Astrocyte (in vitro differentiated cells and primary cell): ENCODE measurements at regions not wholly inside any gene's neighbourhood (a gene's known extent, or its start where the extent isn't known, plus 50 kb on each side); places are given as distances from the start of the nearest gene placed in this dataset.

ENCODE experiments used
- DNase-seq: peaks from one replicate; pipeline ENCODE4 v3.0.0-alpha.2; 2010; ENCODE audit warnings: low read depth
- FAIRE-seq: peaks from 2 replicates; lab custom pipeline; 2011; peaks lifted over from hg19 to GRCh38; lab: Jason Lieb, UNC
- H2AFZ ChIP-seq: 2 replicates; pipeline ENCODE4 v1.6.0; 2012; ENCODE audit warnings: low read depth, low read length, inconsistent platforms
- H3K27ac ChIP-seq: 2 replicates; pipeline ENCODE4 v1.5.1; 2011; ENCODE audit warnings: low read depth, low read length, inconsistent platforms
- H3K27me3 ChIP-seq: 2 replicates; pipeline ENCODE4 v1.6.0; 2011; ENCODE audit warnings: low read length, inconsistent platforms; ENCODE audit not compliant: insufficient read depth
- H3K36me3 ChIP-seq: 2 replicates; pipeline ENCODE4 v1.5.1; 2011; ENCODE audit warnings: low read length, inconsistent platforms; ENCODE audit not compliant: insufficient read depth
- H3K4me1 ChIP-seq: 2 replicates; pipeline ENCODE4 v1.5.1; 2011; ENCODE audit warnings: low read length, inconsistent platforms; ENCODE audit not compliant: insufficient read depth
- H3K4me2 ChIP-seq: 2 replicates; pipeline ENCODE4 v1.6.0; 2012; ENCODE audit warnings: low read length, inconsistent platforms
- H3K4me3 ChIP-seq: 2 replicates; pipeline ENCODE4 v1.5.1; 2011; ENCODE audit warnings: low read depth, mild to moderate bottlenecking, low read length, inconsistent platforms; ENCODE audit not compliant: insufficient read depth
- H3K79me2 ChIP-seq: 2 replicates; pipeline ENCODE4 v1.6.0; 2012; ENCODE audit warnings: mild to moderate bottlenecking, low read length, inconsistent platforms; ENCODE audit not compliant: insufficient read depth
- H3K9ac ChIP-seq: 2 replicates; pipeline ENCODE4 v1.6.0; 2012; ENCODE audit warnings: mild to moderate bottlenecking, low read length, inconsistent platforms
- H3K9me3 ChIP-seq: 2 replicates; pipeline ENCODE4 v1.5.1; 2012; ENCODE audit warnings: low read depth, mild to moderate bottlenecking, low read length, inconsistent platforms; ENCODE audit not compliant: insufficient read depth
- H4K20me1 ChIP-seq: 2 replicates; pipeline ENCODE4 v1.6.0; 2012; ENCODE audit warnings: low read length, inconsistent platforms; ENCODE audit not compliant: insufficient read depth
- H3K27ac Mint-ChIP-seq: one replicate; pipeline ENCODE4 v1.8.0; 2021; ENCODE audit warnings: mild to moderate bottlenecking, mixed read lengths; ENCODE audit not compliant: unreplicated experiment
- H3K27me3 Mint-ChIP-seq: one replicate; pipeline ENCODE4 v1.8.0; 2021; ENCODE audit warnings: low read depth, mixed read lengths; ENCODE audit not compliant: unreplicated experiment
- H3K36me3 Mint-ChIP-seq: one replicate; pipeline ENCODE4 v1.8.0; 2021; ENCODE audit warnings: low read depth, mixed read lengths; ENCODE audit not compliant: unreplicated experiment
- H3K4me1 Mint-ChIP-seq: one replicate; pipeline ENCODE4 v1.8.0; 2021; ENCODE audit warnings: low read depth, mixed read lengths; ENCODE audit not compliant: unreplicated experiment
- H3K4me3 Mint-ChIP-seq: one replicate; pipeline ENCODE4 v1.8.0; 2021; ENCODE audit warnings: mild to moderate bottlenecking, moderate library complexity, mixed read lengths; ENCODE audit not compliant: unreplicated experiment
- H3K9me3 Mint-ChIP-seq: one replicate; pipeline ENCODE4 v1.8.0; 2021; ENCODE audit warnings: mild to moderate bottlenecking, mixed read lengths; ENCODE audit not compliant: unreplicated experiment
- CTCF ChIP-seq: IDR thresholded peaks from 2 replicates; pipeline ENCODE4 v1.5.1; 2011; ENCODE audit warnings: low read depth, mild to moderate bottlenecking, inconsistent platforms, low read length, moderate library complexity; ENCODE audit not compliant: insufficient read depth
- EZH2 ChIP-seq: IDR thresholded peaks from 2 replicates; pipeline ENCODE4 v1.6.1; 2012; ENCODE audit warnings: mild to moderate bottlenecking, low read length, inconsistent platforms; ENCODE audit not compliant: insufficient read depth

GRCh38 chr5:77926337-77926736 lies 150.2 kb upstream of the TBCA start:
- Histone ChIP-seq H4K20me1 (no peaks in the 10 kb centered on the region), H3K4me1 (no peaks in the 10 kb centered on the region), H3K9ac (no peak overlapping the region), H3K79me2 (no peaks in the 10 kb centered on the region), H3K9me3 (no peaks in the 10 kb centered on the region), H3K4me2 (no peak overlapping the region), H2AFZ (no peak overlapping the region), H3K4me3 (no peak overlapping the region), H3K27me3 (peaks cover 5% of the 10 kb centered on the region), H3K36me3 (no peaks in the 10 kb centered on the region), H3K27ac (no peak overlapping the region)
- TF ChIP-seq CTCF, result no peak
- TF ChIP-seq EZH2, result no peak
- DNase-seq (no peak), FAIRE-seq (no peak)
- Mint-ChIP-seq H3K36me3 (no peaks in the 10 kb centered on the region), H3K27ac (no peak overlapping the region), H3K4me1 (peaks cover 4% of the 10 kb centered on the region), H3K9me3 (peaks cover 5% of the 10 kb centered on the region), H3K4me3 (no peak overlapping the region), H3K27me3 (peaks cover 15% of the 10 kb centered on the region)

DNA sequence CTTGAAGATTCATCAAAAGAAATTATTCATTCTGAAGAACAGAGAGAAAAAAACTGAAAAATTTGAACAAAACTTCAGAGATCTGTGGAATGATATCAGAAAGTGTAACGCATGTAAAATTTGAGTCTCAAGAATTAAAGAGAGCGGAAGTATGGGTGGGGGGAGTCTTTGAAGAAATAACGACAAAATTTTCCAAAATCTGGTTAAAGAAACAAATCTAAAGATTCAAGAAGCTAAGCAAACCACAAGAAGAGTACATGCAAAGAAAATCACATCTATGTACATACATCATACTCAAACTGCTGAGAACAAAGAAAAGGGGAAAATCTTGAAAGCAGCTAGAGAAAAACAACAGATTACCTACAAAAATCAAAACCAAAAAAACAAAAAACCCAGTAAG lies 149.4 kb upstream of the TBCA start:
- FAIRE-seq, result no peak
- H3K4me3 Mint-ChIP-seq, result no peak overlapping the region
- no peak overlapping the region for H3K27ac Mint-ChIP-seq

More for the DNA sequence above, 149.4 kb upstream of the TBCA start:
- no peak overlapping the region for H3K9ac ChIP-seq
- no peaks in the 10 kb centered on the region for H4K20me1 ChIP-seq
- no peak overlapping the region for H3K4me3 ChIP-seq
- no peaks in the 10 kb centered on the region for H3K79me2 ChIP-seq
- no peaks in the 10 kb centered on the region for H3K9me3 ChIP-seq
- peaks cover 4% of the 10 kb centered on the region for H3K4me1 Mint-ChIP-seq
- H3K9me3 Mint-ChIP-seq, result peaks cover 5% of the 10 kb centered on the region
- no peaks in the 10 kb centered on the region for H3K36me3 ChIP-seq
- H3K4me1 ChIP-seq, result no peaks in the 10 kb centered on the region
- TF ChIP-seq EZH2 (no peak), CTCF (no peak)
- no peak overlapping the region for H3K27ac ChIP-seq
- no peak overlapping the region for H3K4me2 ChIP-seq
- no peak overlapping the region for H2AFZ ChIP-seq
- H3K36me3 Mint-ChIP-seq, result no peaks in the 10 kb centered on the region
- no peak for DNase-seq
- H3K27me3 ChIP-seq, result peaks cover 2% of the 10 kb centered on the region
- H3K27me3 Mint-ChIP-seq, result peaks cover 15% of the 10 kb centered on the region
